ENCODE measurements at regions not wholly inside any gene's neighbourhood (a gene's known extent, or its start where the extent isn't known, plus 50 kb on each side); places are given as distances from the start of the nearest gene placed in this dataset.

DNA sequence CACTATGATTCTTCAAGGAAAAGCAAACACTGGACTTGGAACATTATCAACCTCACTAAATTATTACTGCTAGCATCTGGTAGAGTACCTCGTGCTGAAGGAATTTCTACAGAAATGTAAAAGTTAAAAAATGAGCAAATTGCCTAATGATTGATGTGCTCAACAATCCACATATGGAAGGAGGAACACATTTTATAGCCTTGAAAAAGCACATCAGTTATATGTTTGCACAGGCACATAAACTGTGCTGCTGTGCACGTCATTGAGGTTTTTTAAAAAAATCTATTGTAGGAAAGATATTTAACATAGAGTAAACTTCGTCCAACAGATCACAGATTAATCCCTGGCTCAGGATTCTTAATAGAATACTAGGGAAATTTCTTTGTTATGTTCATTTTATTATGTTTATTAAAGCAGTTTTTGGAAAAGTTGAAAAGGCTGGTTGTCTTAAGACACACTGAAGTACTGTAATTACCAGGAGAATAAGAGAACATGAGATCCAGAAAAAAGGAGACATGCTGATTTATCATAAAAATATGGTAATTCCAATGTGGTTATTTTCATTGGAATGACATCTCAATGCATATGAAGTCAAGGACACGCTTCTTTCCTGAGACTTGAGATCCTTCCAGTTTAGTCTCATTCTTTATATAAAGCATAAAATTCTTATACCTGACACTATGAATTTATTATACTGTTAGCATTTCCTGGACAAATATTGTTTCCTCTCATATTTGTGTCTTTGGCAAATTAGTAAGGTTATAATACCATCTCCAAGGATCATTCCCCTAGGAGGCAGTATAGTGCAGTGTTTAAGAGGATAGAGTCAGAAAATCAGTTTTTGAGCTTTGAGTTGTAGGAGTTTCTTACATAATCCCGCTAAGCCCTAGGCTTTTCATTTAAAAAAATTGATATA is 511.1 kb downstream of the TENT5A start:
- no peak for DNase-seq (ENCODE audit: low spot score)

DNA sequence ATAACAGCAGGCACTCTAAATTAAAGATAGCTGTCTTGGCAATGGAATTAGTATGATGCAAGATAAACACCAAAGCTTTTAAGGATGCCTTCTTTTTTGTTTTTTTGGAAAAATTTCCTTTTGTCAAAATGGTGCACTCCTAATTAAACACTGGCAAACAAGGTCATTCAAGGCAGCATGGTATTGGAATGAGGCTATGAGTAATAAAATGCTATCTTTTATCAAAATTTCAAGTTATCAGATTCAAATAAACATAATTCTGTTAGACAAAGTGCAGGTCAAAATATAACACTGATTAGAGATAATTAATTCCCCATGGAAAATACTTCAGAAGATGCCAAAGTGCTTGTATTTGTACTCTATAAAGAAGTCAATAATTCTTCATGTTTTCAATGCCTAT is 514.1 kb downstream of the TENT5A start:
- no peak for DNase-seq (ENCODE audit: low spot score)

- DNase-seq (ENCODE audit: low spot score) = no peak
Observed at GRCh38 chr6:81237226-81237625, 515.3 kb downstream of the TENT5A start.

- no peak for DNase-seq (ENCODE audit: low spot score)
Observed at GRCh38 chr6:81235512-81235911, 517.0 kb downstream of the TENT5A start.

GRCh38 chr6:81233990-81234389 is 518.5 kb downstream of the TENT5A start:
- DNase-seq (ENCODE audit: low spot score) = no peak

DNA sequence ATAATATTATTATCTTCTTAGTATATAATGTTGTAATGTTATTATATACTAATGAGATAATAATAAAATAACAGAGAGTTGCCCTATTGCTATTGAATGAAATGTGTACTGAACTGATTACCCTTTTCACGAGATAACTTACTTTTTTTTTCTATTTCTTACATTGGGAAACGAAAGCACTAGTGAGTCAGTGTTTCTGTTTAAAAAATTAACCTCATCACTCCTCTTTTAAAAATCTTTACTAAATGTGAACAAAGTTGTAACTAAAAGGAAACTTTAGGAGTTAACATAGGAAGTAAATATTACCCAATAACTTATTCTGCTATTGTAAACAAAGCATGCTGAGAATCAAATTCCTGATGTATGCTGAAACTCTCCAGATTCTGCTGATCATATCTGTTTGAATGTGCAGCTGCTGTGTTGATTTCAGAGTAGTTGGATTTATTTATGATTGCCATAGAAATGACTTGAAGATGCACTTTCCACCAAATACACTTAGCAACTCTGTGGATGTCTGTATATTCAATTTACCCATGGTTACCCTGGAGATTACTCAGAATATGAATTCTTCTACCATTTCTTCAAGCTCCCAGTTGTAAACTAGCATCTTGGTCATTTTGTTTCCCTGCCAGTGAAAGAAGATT is 523.4 kb downstream of the TENT5A start:
- DNase-seq (ENCODE audit: low spot score) = no peak

DNA sequence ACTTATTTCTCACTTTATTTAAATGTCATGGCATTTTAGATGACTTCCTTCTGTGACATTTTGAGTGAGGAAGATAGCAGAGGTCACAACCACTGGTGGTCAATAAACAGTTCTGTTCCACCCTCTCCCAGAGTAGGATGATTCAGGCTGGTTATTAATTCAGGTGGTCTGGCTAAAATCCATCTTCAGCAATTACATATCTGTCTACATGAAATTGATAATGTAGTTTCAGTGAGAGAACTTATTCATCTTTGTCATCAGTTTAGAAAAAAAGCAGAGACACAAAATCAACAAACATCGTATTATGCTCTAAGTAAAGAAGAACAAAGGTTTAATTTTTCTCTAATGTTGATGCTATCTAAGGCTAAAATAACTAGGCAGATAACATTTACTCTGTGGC is 525.5 kb downstream of the TENT5A start:
- DNase-seq (ENCODE audit: low spot score) = no peak

- no peak for DNase-seq (ENCODE audit: low spot score)
Observed at GRCh38 chr6:81216668-81217067, 535.8 kb downstream of the TENT5A start.

DNA sequence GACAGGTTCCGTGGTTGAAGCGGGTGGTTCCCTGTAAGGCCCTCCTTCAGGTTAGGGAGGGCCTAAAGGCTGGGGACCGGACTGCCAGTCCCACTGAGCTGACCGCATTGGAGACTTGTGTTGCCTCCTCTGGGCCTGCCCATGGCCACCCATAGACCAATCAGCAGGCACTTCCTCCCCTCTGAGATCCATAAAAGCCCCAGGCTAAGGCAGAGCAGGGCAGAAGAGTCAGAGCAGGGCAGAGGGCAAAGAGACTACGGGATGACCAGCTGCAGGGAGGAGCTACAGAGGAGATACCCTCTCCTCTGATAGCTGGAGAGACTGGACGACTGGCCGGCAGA is 537.4 kb downstream of the TENT5A start:
- DNase-seq (ENCODE audit: low spot score) = no peak

GRCh38 chr6:81214414-81215091 is 537.9 kb downstream of the TENT5A start:
- no peak for DNase-seq (ENCODE audit: low spot score)

- no peak for DNase-seq (ENCODE audit: low spot score)
Observed at GRCh38 chr6:81204731-81205130, 547.8 kb downstream of the TENT5A start.

- no peak for DNase-seq (ENCODE audit: low spot score)
Observed at GRCh38 chr6:81194374-81194773, 558.1 kb downstream of the TENT5A start.

DNA sequence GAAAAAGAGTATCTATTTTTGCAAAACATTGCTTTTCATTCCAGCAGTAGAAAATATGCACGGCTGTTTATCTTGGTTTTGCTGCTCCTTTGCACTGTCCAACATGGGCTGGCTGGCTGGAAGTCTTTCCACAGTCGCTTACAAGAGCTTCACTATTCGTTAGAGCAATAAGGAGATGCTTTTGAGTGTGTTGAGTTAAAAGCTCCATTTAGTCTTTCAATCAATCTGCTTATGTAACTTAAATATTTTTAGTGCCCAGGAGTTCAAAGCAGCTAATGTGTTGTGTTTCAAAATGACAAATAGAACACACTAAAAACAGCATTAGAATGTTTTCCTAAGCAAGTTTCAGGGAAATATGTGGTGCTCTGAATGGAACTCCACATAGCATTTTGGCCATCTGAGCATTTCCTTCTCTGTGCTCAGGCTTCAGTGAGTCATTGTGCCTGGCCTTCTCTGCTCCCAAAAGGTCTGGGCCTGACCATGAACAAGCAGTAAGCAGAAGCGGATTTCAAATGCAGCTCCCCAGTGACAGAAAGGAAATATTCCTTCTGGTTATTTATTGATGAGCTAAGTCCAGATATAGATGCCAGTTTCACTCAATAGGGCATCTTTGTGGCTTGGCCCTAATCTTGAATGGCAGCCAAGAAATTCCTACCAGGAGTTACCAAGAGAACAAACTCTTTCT is 580.3 kb downstream of the TENT5A start:
- no peak for DNase-seq (ENCODE audit: low spot score)

GRCh38 chr6:81169166-81169565 is 583.3 kb downstream of the TENT5A start:
- no peak for DNase-seq (ENCODE audit: low spot score)

DNA sequence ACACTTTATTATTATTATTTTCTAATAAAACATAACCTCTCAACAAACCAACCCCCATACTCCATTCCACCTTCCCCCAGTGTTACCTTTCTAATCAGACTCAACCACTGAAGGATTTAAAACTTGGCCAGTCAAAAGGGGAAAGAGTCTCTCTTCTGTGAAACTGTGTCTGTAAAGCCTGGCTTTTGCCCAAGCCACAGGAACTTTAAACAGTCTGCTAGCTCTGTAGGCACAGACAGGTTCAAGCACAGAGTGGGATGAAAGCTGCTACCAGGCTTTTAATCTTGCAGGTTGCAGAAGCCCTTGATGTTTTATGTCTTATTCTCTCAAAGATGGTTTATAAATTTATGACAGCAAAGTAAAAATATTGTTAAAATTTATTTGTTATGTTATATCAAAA is 585.7 kb downstream of the TENT5A start:
- DNase-seq (ENCODE audit: low spot score) = no peak

GRCh38 chr6:81158956-81159355 is 593.5 kb downstream of the TENT5A start:
- DNase-seq (ENCODE audit: low spot score) = no peak

DNA sequence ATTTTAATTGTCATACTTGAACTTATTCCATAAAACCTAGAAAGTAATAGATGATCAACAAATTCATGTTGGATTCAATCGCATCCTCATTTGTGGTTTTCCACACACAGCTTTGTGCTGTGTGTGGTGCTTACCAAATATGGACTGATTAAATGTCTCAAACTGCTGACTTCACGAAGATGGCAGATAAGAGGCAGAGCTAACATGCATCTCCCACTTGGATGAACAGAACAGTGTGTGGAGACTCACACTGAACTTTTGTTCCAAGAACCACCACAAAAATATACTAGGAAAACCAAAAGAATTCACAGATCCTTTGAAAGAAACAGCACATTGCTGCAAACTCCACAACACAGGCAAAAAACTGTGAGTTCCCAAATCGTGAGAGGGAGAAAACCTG is 603.7 kb downstream of the TENT5A start:
- DNase-seq (ENCODE audit: low spot score) = no peak

- DNase-seq (ENCODE audit: low spot score) = no peak
Observed at GRCh38 chr6:81145506-81145905, 607.0 kb downstream of the TENT5A start.

DNA sequence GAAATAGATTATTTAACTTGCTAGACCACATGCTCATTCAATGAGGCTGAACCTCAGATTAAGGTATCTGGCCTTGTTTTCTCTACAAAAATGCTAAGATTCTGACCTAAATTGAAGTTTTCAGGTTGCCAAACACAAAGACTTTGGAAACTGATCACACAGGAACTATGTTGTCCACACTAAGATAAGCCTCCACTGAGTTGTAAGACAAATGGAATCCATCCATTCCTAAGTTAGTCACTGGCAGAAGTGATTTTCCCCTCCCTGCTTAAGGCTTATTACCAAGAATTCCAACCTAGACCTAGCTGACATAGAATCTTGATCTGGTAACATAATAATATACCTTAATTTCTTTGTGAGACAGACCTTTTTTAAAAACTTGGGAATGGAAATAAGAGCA is 608.1 kb downstream of the TENT5A start:
- no peak for DNase-seq (ENCODE audit: low spot score)

- no peak for DNase-seq (ENCODE audit: low spot score)
Observed at GRCh38 chr6:81138236-81138635, 614.2 kb downstream of the TENT5A start.

DNA sequence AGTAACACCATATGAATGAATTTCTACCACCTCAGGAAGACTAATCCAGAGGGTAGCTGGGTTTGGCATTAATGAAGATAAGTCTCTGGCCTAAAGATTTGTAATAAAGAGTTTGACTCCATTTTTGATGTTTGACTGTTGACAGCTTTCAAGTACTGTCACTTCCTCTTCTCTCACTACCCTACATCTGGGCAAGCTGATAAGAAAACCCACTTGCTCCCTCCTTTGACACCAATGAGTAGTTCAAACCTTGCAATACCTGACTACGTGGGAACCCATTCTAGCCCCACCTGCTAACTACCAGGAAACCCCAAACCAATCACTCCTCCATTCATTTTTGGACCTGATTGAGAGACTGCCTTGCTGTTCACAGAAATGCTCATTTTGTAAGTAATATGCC is 621.5 kb downstream of the TENT5A start:
- DNase-seq (ENCODE audit: low spot score) = no peak

DNA sequence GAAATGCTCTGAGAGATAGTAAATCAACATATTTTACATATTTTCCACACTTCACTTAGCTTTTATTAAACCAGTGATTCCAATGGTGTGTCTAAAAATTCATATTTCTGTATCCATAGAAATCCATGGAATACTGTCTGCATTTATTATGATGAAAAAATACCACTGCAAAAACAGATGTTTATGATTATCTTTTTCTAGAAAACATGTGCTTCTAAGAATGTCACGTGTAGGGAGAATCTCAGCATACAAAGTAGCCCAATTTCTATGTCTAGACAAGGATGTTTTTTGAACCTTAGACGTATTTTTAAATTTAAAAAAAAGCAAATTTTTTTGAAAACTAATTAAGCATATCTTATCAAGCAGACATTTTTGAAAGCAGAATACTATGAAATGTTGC is 622.4 kb downstream of the TENT5A start:
- no peak for DNase-seq (ENCODE audit: low spot score)

DNA sequence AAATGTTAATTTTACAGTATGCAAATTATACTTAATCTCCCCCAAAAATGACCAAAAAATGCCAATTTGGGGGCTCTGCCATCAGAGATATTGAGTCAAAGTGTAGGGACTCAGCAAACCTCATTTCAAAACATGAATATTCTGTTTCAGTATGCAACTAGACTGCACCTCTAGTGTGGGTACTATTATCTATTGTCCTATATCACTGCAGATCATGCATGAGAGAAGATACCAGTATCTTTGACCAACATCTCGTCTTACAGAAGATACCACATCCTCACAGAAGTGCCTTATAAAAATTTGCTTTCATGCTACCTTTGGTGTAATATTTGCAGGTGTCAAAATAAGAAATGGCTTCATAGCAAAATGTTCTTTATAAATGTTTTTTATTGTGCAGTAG is 623.8 kb downstream of the TENT5A start:
- no peak for DNase-seq (ENCODE audit: low spot score)

Measured in SW480 (cell line).